K562 (cell line): ENCODE measurements at regions not wholly inside any gene's neighbourhood (a gene's known extent, or its start where the extent isn't known, plus 50 kb on each side); places are given as distances from the start of the nearest gene placed in this dataset.

Source experiments
- ATAC-seq: fragments of 200-7000 bp; cut with Tn5 transposase; 3 replicates; pipeline ENCODE4 v1.9.1; 2020; ENCODE audit warnings: moderate library complexity
- BruUV-seq: library from RNA; stranded (reverse); fragments of 400-500 nt; replicated peaks from 2 replicates; lab custom pipeline; 2021; lab: Mats Ljungman, UMichigan
- CTCF ChIA-PET: fragments of 300-600 bp; formaldehyde crosslinking; extraction: SDS; loops from one replicate; lab custom pipeline; 2021; ENCODE audit warnings: low intra/inter-chr PET ratio; lab: Yijun Ruan, JAX
- POLR2A ChIA-PET: fragments of 300-600, 350-650 bp; sonication (Branson Sonifier 250); formaldehyde crosslinking; extraction: SDS; loops from one replicate; lab custom pipeline; 2021; ENCODE audit warnings: antibody characterized with exemption, inconsistent platforms; lab: Yijun Ruan, JAX
- DNase-seq, 4 experiments: peaks; one replicate each; pipeline versions ENCODE4 v3.0.0 to v3.0.0-alpha.2; 2011 to 2018; ENCODE audit warnings: low spot score in 3 of 4, mixed read lengths in 3 of 4; ENCODE audit errors: extremely low read depth in 1 of 4
- FAIRE-seq: peaks from 2 replicates; lab custom pipeline; 2011; peaks lifted over from hg19 to GRCh38; lab: Jason Lieb, UNC
- H2AFZ ChIP-seq: 2 replicates; pipeline ENCODE4 v1.6.0; 2011; ENCODE audit warnings: low read depth, low read length, control low read depth, inconsistent platforms
- H3K27ac ChIP-seq: fragments of 200-600 bp; 3 replicates; pipeline ENCODE4 v1.8.0; 2011; ENCODE audit warnings: low read depth, mild to moderate bottlenecking, control low read depth, inconsistent platforms, low read length, moderate library complexity, mixed read lengths; ENCODE audit errors: extremely low read depth
- H3K27me3 ChIP-seq, 2 experiments: fragments of 300-600 bp in 1 of 2; 2 replicates in 1 of 2; 3 replicates in 1 of 2; pipeline versions ENCODE4 v1.6.0 to v1.8.0; 2011; ENCODE audit warnings: inconsistent platforms in 2 of 2, low read length in 2 of 2, mild to moderate bottlenecking in 1 of 2, mixed read lengths in 1 of 2, moderate library complexity in 1 of 2; ENCODE audit not compliant: control insufficient read depth in 2 of 2, insufficient read depth in 2 of 2
- H3K36me3 ChIP-seq: fragments of 300-600 bp; 3 replicates; pipeline ENCODE4 v1.8.0; 2011; ENCODE audit warnings: mild to moderate bottlenecking, low read length, inconsistent platforms; ENCODE audit not compliant: control insufficient read depth, insufficient read depth
- H3K4me1 ChIP-seq, 2 experiments: fragments of 200-600 bp in 1 of 2; replicated peaks in 1 of 2; 2 replicates in 1 of 2; 3 replicates in 1 of 2; pipeline versions ENCODE4 v1.5.1 to v1.8.0; 2011; ENCODE audit warnings: inconsistent platforms in 2 of 2, low read length in 2 of 2, mild to moderate bottlenecking in 1 of 2, mixed read lengths in 1 of 2, moderate library complexity in 1 of 2; ENCODE audit not compliant: control insufficient read depth in 2 of 2, insufficient read depth in 2 of 2
- H3K4me2 ChIP-seq: 2 replicates; pipeline ENCODE4 v1.6.1; 2011; ENCODE audit warnings: low read length, control low read depth, inconsistent platforms, mixed read lengths; ENCODE audit not compliant: insufficient read depth
- H3K4me3 ChIP-seq: fragments of 200-600 bp; sonication (generic), shearing (Covaris generic); 2 replicates; pipeline ENCODE4 v1.5.1; 2016; ENCODE audit warnings: control low read depth, inconsistent platforms
- H3K79me2 ChIP-seq: fragments of 200-600 bp; 3 replicates; pipeline ENCODE4 v1.8.0; 2011; ENCODE audit warnings: low read length, inconsistent platforms; ENCODE audit not compliant: control insufficient read depth, insufficient read depth
- H3K9ac ChIP-seq, 2 experiments: 2 replicates each; pipeline versions ENCODE4 v1.6.0 to v1.6.1; 2011; ENCODE audit warnings: low read depth in 2 of 2, low read length in 2 of 2, control low read depth in 1 of 2, inconsistent platforms in 1 of 2, mild to moderate bottlenecking in 1 of 2, mixed read lengths in 1 of 2; ENCODE audit not compliant: insufficient read depth in 1 of 2
- H3K9me1 ChIP-seq: one replicate; pipeline ENCODE4 v1.6.0; 2011; ENCODE audit warnings: inconsistent platforms, mild to moderate bottlenecking, low read length, moderate library complexity; ENCODE audit not compliant: control insufficient read depth, insufficient read depth
- H3K9me3 ChIP-seq: replicated peaks from 2 replicates; pipeline ENCODE4 v1.5.1; 2011; ENCODE audit warnings: low read depth, low read length, inconsistent platforms; ENCODE audit not compliant: control insufficient read depth, insufficient read depth
- H4K20me1 ChIP-seq: replicated peaks from 2 replicates; pipeline ENCODE4 v1.6.1; 2011; ENCODE audit warnings: low read length, inconsistent platforms, mixed read lengths; ENCODE audit not compliant: control insufficient read depth, insufficient read depth
- NFIC ChIP-seq: fragments of 450-650 bp; IDR thresholded peaks from 2 replicates; pipeline ENCODE4 v1.6.1; 2017; ENCODE audit warnings: mild to moderate bottlenecking, inconsistent platforms
- OTX1 ChIP-seq: fragments of 450-650 bp; formaldehyde crosslinking; IDR thresholded peaks from 2 replicates; pipeline ENCODE4 v1.4.0; 2022; ENCODE audit warnings: mild to moderate bottlenecking
- PML ChIP-seq: IDR thresholded peaks from 2 replicates; pipeline ENCODE4 v1.6.1; 2012; ENCODE audit warnings: low read length, inconsistent platforms
- RBFOX2 ChIP-seq: fragments of 200-400 bp; formaldehyde crosslinking; IDR thresholded peaks from 2 replicates; pipeline ENCODE4 v1.6.1; 2017; ENCODE audit warnings: low read depth, mild to moderate bottlenecking, low read length, moderate library complexity
- SAP30 ChIP-seq: fragments of 200-600 bp; sonication (generic); IDR thresholded peaks from 2 replicates; pipeline ENCODE4 v1.6.1; 2012; ENCODE audit warnings: borderline replicate concordance, low read depth, mild to moderate bottlenecking, moderate library complexity, low read length, control low read depth, inconsistent platforms; ENCODE audit not compliant: insufficient read depth, poor library complexity, severe bottlenecking
- ZNF174 ChIP-seq: fragments of 250-450 bp; sonication (Bioruptor Pico); IDR thresholded peaks from 2 replicates; pipeline ENCODE4 v1.4.0; 2020; ENCODE audit warnings: mild to moderate bottlenecking
- WGBS: fragments of 100-300 bp; shearing (Covaris generic); methylation state at CpG from one replicate; pipeline ENCODE4 v1.1.6; 2016; ENCODE audit warnings: low coverage, mixed read lengths; ENCODE audit not compliant: insufficient coverage; ENCODE audit errors: missing lambda C conversion rate; 5-methylcytosine and 5-hydroxymethylcytosine counted together
- in situ Hi-C: fragments of 300-500 bp; cut with MboI; formaldehyde crosslinking; loops from 4 replicates; pipeline ENCODE4 v1.15.0; 2018; ENCODE audit warnings: inconsistent platforms, mixed read lengths
- intact Hi-C: fragments of 100-400 bp; cut with micrococcal nuclease; formaldehyde crosslinking; loops from 2 replicates; pipeline ENCODE4 v1.14.2; 2022
- TF ChIP-seq, protein P1 (sequence below): fragments of 450-650 bp; IDR thresholded peaks from 2 replicates; pipeline ENCODE4 v1.6.1; 2016; ENCODE audit warnings: antibody characterized with exemption
- TF ChIP-seq, protein P2 (sequence below): fragments of 250-450 bp; sonication (Bioruptor Pico); IDR thresholded peaks from 2 replicates; pipeline ENCODE4 v1.8.0; 2022; ENCODE audit warnings: moderate library complexity, mild to moderate bottlenecking, inconsistent platforms
- TF ChIP-seq, protein P3 (sequence below): sonication (generic); formaldehyde crosslinking; IDR thresholded peaks from 2 replicates; pipeline ENCODE4 v1.8.0; 2022; ENCODE audit warnings: mild to moderate bottlenecking, missing genetic modification reagents
- TF ChIP-seq, protein P4 (sequence below): fragments of 250-450 bp; sonication (Bioruptor Pico); IDR thresholded peaks from 2 replicates; pipeline ENCODE4 v1.4.0; 2020; ENCODE audit warnings: borderline replicate concordance

DNA sequence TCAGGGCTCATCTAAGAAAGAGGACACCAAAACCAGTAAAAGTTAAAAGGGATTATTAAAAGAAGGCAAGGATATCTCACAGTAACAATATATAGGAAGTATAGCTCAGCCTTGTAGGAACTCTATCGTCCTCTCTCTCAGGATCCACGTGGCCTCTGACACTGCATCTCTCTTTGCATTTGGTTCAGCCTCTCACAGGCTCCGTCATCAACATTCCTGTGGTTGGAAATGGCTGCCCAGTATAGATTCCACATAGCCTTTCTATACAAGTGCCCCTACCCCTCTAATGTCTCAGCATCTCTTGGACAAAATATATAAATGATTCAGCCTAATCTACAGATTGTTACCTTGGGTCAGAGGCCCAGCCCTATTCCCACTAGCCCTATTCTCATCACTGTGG, 101.3 kb upstream of the DBX1 start:
- no peak for TF ChIP-seq NFIC
- TF ChIP-seq ZNF174 (CRISPR knock-in tag) = no peak
- TF ChIP-seq RBFOX2 = no peak
- TF ChIP-seq OTX1 = no peak
- TF ChIP-seq PML = no peak
- TF ChIP-seq, protein P1, sequence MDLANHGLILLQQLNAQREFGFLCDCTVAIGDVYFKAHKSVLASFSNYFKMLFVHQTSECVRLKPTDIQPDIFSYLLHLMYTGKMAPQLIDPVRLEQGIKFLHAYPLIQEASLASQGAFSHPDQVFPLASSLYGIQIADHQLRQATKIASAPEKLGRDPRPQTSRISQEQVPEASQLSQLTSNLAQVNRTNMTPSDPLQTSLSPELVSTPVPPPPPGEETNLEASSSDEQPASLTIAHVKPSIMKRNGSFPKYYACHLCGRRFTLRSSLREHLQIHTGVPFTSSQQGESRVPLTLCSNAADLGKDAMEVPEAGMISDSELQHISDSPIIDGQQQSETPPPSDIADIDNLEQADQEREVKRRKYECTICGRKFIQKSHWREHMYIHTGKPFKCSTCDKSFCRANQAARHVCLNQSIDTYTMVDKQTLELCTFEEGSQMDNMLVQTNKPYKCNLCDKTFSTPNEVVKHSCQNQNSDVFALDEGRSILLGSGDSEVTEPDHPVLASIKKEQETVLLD = no peak
- TF ChIP-seq, protein P2, sequence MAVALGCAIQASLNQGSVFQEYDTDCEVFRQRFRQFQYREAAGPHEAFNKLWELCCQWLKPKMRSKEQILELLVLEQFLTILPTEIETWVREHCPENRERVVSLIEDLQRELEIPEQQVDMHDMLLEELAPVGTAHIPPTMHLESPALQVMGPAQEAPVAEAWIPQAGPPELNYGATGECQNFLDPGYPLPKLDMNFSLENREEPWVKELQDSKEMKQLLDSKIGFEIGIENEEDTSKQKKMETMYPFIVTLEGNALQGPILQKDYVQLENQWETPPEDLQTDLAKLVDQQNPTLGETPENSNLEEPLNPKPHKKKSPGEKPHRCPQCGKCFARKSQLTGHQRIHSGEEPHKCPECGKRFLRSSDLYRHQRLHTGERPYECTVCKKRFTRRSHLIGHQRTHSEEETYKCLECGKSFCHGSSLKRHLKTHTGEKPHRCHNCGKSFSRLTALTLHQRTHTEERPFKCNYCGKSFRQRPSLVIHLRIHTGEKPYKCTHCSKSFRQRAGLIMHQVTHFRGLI (CRISPR knock-in tag) = no peak
- no peak for TF ChIP-seq SAP30
- TF ChIP-seq, protein P3, sequence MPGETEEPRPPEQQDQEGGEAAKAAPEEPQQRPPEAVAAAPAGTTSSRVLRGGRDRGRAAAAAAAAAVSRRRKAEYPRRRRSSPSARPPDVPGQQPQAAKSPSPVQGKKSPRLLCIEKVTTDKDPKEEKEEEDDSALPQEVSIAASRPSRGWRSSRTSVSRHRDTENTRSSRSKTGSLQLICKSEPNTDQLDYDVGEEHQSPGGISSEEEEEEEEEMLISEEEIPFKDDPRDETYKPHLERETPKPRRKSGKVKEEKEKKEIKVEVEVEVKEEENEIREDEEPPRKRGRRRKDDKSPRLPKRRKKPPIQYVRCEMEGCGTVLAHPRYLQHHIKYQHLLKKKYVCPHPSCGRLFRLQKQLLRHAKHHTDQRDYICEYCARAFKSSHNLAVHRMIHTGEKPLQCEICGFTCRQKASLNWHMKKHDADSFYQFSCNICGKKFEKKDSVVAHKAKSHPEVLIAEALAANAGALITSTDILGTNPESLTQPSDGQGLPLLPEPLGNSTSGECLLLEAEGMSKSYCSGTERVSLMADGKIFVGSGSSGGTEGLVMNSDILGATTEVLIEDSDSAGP (CRISPR knock-in tag) = no peak
- TF ChIP-seq, protein P4, sequence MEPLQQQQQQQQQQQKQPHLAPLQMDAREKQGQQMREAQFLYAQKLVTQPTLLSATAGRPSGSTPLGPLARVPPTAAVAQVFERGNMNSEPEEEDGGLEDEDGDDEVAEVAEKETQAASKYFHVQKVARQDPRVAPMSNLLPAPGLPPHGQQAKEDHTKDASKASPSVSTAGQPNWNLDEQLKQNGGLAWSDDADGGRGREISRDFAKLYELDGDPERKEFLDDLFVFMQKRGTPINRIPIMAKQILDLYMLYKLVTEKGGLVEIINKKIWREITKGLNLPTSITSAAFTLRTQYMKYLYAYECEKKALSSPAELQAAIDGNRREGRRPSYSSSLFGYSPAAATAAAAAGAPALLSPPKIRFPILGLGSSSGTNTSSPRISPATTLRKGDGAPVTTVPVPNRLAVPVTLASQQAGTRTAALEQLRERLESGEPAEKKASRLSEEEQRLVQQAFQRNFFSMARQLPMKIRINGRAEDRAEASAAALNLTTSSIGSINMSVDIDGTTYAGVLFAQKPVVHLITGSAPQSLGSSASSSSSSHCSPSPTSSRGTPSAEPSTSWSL (CRISPR knock-in tag) = no peak
- Histone ChIP-seq H3K36me3 (no peaks in the 10 kb centered on the region), H3K9ac (no peak overlapping the region), H3K4me3 (no peak overlapping the region), H3K9me1 (no peaks in the 10 kb centered on the region), H3K4me1 (no peaks in the 10 kb centered on the region), H3K9me3 (no peaks in the 10 kb centered on the region), H3K27ac (no peak overlapping the region), H3K79me2 (no peaks in the 10 kb centered on the region), H3K27me3 (no peaks in the 10 kb centered on the region), H4K20me1 (no peaks in the 10 kb centered on the region; the same call in 1 of the 2 replicates), H2AFZ (no peak overlapping the region), H3K4me2 (no peak overlapping the region)
- DNase-seq (no peak), ATAC-seq (no peak), FAIRE-seq (no peak)
- ChIA-PET CTCF (no interaction called here), POLR2A (interaction anchor here (1.3 kb wide), 1 partner anchor 11 kb away, joined by 4 read pairs; no protein-coding TSS in a partner anchor)
- WGBS = 0% methylated on average over 3 of the region's 3 CpGs
- no TSS peak for BruUV-seq
- intact Hi-C loops (no loop called here), in situ Hi-C loops (no loop called here)
